ENCODE measurements at regions not wholly inside any gene's neighbourhood (a gene's known extent, or its start where the extent isn't known, plus 50 kb on each side); places are given as distances from the start of the nearest gene placed in this dataset.
"Not testable (repeated sequence)": the region's sequence is repeated elsewhere in the genome, so short reads cannot be mapped to it uniquely, and the experiment has no call there.

DNA sequence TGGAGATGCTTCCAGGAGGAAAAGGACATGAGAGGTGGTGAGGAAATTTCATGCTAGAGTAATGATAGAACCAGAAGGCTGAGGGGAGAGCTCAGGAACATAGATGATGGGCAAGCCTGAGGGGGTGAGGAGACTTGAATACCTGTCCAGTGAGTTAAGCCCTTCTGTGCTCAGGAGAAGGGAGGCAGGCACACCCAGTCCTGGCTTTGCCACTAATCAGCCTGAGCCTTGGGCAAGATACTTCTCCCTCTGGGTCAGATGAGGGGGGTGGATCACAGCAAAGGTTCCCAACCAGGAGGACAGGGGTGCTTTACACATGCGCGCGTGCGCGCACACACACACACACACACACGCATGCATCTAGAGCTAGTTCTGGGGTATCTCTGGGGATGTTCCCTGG is 60.5 kb upstream of the KCNK12 start:
- no peak for DNase-seq (ENCODE audit: extremely low read depth in 1 of 11, low read depth in 9 of 11, low spot score in 4 of 11)

DNA sequence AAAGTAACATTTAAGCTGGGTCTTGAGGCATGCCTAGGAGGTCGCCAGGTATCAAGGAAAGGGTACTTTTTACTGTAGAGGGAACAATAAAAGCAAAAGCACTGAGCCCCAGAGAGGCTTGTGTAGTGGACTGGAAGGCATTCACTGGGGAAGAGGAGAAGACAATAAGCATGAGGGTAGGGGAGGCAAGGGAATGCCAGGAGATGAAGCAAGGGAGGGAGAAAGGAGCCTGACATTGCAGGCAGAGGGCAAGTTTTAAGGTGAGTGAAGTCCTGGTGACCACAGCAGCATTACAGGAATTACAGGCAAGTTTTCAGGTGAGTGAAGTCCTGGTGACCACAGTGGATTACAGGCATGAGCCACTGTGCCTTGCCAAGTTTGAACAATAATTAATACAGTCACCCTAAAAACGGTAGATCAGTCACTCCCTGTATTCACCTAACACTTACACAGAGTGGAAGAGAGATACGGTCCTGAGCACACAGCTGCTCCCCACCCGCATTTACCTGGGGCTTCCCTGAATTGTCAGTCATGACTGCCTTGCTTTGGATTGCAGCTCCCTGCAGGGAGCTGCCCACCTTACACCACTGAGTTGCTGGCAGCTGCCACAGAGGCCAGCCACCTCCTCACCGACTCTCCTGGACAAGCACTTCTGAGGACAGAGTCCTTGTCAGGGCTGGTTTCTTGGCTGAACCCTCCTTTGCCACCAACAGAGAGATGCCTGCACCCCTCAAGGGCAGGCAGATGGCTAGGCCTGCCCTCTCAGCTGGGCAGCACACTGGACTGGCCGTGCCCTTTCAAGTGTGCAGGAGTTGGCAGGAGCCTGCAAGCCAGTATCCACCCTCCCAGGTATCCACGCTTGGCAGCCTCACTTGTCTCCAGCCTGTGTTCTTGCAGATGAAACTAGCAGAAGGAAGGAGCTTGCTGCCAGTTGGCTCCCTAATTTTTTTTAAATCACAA is 59.0 kb upstream of the KCNK12 start:
- DNase-seq (ENCODE audit: extremely low read depth in 1 of 11, low read depth in 9 of 11, low spot score in 4 of 11), result no peak

DNA sequence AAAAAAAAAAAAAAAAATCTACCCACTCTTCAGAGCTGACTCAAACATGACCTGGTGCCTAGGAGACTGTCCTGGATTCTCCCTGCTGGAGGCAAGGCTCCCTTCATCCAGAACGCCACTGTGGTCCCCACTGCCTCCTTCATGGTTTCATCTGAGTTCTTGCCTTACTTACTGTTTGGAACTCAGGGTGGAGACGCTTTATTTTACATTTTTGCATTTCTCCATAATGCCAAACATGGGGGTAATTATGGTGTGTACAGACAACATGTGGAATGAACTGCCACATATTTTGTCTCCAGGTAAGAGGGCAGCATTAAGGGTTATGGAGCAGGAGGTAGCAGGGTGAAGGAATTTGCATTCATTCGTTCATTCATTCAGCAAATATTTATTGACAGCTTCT is 58.1 kb upstream of the KCNK12 start:
- DNase-seq (ENCODE audit: extremely low read depth in 1 of 11, low read depth in 9 of 11, low spot score in 4 of 11), result no peak

DNA sequence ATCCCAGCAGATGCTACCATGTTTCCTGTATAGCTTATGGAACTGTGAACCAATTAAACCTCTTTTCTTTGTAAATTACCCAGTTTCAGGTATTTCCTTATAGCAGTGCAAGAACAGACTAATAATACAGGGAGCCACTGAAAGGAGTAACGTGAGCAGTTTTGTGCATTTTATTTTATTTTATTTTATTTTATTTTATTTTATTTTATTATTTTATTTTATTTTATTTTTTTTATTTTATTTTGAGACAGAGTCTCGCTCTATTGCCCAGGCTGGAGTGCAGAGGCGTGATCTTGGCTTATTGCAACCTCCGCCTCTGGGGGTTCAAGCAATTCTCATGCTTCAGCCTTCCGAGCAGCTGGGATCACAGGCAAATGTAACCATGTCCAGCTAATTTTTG is 55.9 kb upstream of the KCNK12 start:
- no peak for DNase-seq (ENCODE audit: extremely low read depth in 1 of 11, low read depth in 9 of 11, low spot score in 4 of 11)

DNA sequence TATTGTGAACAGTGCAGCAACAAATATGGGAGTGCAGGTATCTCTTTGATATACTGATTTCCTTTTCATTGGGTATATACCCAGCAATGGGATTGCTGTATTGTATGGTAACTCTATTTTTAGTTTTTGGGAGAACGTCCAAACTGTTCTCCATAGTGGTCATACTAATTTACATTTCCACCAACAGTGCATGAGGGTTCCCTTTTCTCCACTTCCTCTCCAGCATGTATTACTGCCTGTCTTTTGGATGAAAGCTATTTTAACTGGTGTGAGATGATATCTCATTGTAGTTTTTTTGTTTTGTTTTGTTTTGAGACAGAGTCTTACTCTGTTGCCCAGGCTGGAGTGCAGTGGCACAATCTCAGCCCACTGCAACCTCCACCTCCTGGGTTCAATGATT is 52.4 kb upstream of the KCNK12 start:
- DNase-seq (ENCODE audit: extremely low read depth in 1 of 11, low read depth in 9 of 11, low spot score in 4 of 11), result not testable (repeated sequence)

DNA sequence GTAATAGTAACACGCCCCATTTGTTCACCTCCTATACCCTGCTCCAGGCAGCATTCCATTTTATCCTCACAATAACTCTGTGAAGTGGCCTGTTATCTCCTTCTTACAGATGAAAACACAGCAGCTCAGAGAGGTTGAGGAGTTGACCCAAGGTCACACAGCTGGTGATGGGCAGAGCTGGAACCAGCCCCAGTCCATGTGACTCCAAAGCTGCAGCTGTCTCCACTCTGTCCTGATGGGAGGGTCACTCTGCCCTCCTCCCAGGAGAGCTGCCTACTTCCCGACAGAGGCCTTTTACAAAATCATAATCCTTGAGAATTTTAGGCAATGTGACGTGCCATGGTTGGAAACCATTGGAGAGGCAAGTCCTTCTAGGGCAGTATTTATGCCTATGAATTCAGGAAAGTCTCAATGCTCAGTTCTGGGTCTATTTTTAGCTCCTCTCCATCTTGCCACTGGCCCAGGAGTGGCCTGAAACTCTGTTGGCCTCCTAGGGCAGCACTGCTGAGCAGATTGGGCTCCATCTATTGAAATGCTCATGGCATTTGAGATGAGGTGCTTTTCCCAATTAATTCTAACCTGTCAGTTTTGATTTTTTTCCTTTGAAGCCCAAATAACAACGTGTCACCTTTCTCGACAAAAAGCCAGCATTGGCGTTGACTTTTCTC is 50.1 kb upstream of the KCNK12 start:
- no peak for DNase-seq (ENCODE audit: extremely low read depth in 1 of 11, low read depth in 9 of 11, low spot score in 4 of 11)
